HG03139 (cell line): ENCODE measurements at regions not wholly inside any gene's neighbourhood (a gene's known extent, or its start where the extent isn't known, plus 50 kb on each side); places are given as distances from the start of the nearest gene placed in this dataset.

Source experiments
- ATAC-seq: cut with Tn5 transposase; IDR thresholded peaks from one replicate; pipeline ENCODE4 v1.9.1; 2021; ENCODE audit not compliant: unreplicated experiment

DNA sequence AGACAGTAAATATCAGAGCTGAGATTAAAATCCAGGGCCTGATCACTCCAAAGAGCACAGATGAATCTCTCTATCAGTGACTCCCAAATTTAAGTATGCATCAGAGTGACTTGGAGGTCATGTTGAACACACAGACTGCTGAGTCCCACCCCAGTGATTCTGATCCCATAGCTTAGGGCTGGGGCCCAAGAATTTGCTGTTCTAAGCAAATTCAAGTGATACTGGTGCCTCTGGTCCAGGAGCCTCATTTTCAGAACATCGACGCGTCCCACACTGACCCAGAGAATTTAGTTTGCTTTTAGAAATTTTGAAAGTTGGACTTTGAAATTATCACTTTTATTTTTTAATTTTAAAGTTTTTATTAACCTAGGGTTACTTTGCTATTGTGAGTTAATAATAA lies 72.7 kb upstream of the NETO1 start:
- no peak for ATAC-seq

DNA sequence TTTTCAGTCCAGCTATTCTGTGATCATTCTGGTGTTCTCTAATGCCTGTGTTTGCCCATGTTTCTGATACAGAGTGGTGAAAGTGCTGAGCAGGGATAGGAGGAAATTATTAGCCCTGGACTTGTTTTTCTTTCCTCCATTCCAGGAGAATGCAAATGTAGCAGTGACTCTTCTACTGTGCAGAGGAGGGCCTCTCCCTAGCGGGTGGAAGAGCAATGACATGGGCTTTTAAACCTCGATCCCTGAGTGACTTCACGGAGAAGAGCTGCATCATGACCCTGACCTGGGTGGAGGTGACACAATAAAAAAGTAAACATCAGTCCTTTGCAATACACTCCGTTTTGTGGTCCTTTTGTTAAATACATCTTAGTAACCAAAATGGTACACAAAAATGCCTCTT lies 68.0 kb upstream of the NETO1 start:
- no peak for ATAC-seq

DNA sequence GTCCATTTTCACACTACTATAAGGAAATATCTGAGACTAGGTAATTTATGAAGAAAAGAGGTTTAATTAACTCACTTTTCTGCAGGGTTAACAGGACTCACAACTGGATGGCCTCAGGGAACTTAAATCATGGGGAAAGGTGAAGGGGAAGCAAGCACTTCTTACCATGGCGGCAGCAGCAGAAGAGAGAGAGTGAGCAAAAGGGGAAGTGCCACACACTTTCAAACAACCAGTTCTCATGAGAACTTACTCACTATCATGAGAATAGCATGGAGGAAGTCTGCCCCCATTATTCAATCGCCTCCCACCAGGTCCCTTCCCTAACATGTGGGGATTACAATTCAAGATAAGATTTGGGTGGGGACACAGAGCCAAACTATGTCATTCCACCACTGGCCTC lies 55.1 kb upstream of the NETO1 start:
- no peak for ATAC-seq
